H9 (cell line): ENCODE measurements at regions not wholly inside any gene's neighbourhood (a gene's known extent, or its start where the extent isn't known, plus 50 kb on each side); places are given as distances from the start of the nearest gene placed in this dataset.

Experiments
- DNase-seq: peaks from one replicate; pipeline ENCODE4 v3.0.0-alpha.2; 2017
- H2AFZ ChIP-seq: one replicate; pipeline ENCODE4 v1.6.1; 2013; ENCODE audit warnings: mild to moderate bottlenecking, low read length, control low read depth, moderate library complexity
- H2AK5ac ChIP-seq: 2 replicates; pipeline ENCODE4 v1.6.1; 2013; ENCODE audit warnings: low read length, control low read depth, mixed read lengths; ENCODE audit not compliant: insufficient read length
- H2BK120ac ChIP-seq: one replicate; pipeline ENCODE4 v1.6.1; 2013; ENCODE audit warnings: low read depth, mild to moderate bottlenecking, low read length, control low read depth, inconsistent platforms; ENCODE audit not compliant: poor library complexity, severe bottlenecking
- H2BK12ac ChIP-seq: 2 replicates; pipeline ENCODE4 v1.6.1; 2013; ENCODE audit warnings: low read length, control low read depth, mixed read lengths, low read depth; ENCODE audit not compliant: insufficient read length
- H2BK15ac ChIP-seq: 2 replicates; pipeline ENCODE4 v1.6.1; 2013; ENCODE audit warnings: low read depth, low read length, control low read depth
- H2BK20ac ChIP-seq: one replicate; pipeline ENCODE4 v1.6.1; 2013; ENCODE audit warnings: low read depth, mild to moderate bottlenecking, low read length, control low read depth, inconsistent platforms; ENCODE audit not compliant: poor library complexity, severe bottlenecking
- H2BK5ac ChIP-seq: 2 replicates; pipeline ENCODE4 v1.6.1; 2013; ENCODE audit warnings: low read length, control low read depth, mixed read lengths; ENCODE audit not compliant: insufficient read length
- H3K14ac ChIP-seq: 2 replicates; pipeline ENCODE4 v1.6.1; 2013; ENCODE audit warnings: low read length, control low read depth; ENCODE audit not compliant: insufficient read depth
- H3K18ac ChIP-seq: 2 replicates; pipeline ENCODE4 v1.6.1; 2013; ENCODE audit warnings: low read depth, mild to moderate bottlenecking, mixed read lengths, low read length, control low read depth; ENCODE audit not compliant: insufficient read length
- H3K23ac ChIP-seq: 2 replicates; pipeline ENCODE4 v1.6.1; 2013; ENCODE audit warnings: low read length, control low read depth, mixed read lengths, low read depth; ENCODE audit not compliant: insufficient read length
- H3K23me2 ChIP-seq: 2 replicates; pipeline ENCODE4 v1.6.1; 2013; ENCODE audit warnings: low read depth, mild to moderate bottlenecking, mixed read lengths, low read length, control low read depth; ENCODE audit not compliant: insufficient read length, poor library complexity, severe bottlenecking
- H3K27ac ChIP-seq: 2 replicates; pipeline ENCODE4 v1.5.1; 2013; ENCODE audit warnings: low read length, control low read depth, mixed read lengths, low read depth; ENCODE audit not compliant: insufficient read length
- H3K27me3 ChIP-seq: 2 replicates; pipeline ENCODE4 v1.6.1; 2013; ENCODE audit warnings: low read length, control low read depth, inconsistent platforms; ENCODE audit not compliant: insufficient read depth
- H3K4ac ChIP-seq: 2 replicates; pipeline ENCODE4 v1.6.1; 2013; ENCODE audit warnings: low read depth, mild to moderate bottlenecking, control low read depth, inconsistent platforms, low read length, moderate library complexity
- H3K4me1 ChIP-seq: 2 replicates; pipeline ENCODE4 v1.6.1; 2013; ENCODE audit warnings: low read length, control low read depth, inconsistent platforms; ENCODE audit not compliant: insufficient read depth
- H3K4me2 ChIP-seq: 2 replicates; pipeline ENCODE4 v1.6.1; 2013; ENCODE audit warnings: low read length, control low read depth, mixed read lengths; ENCODE audit not compliant: insufficient read length, insufficient read depth
- H3K56ac ChIP-seq: 2 replicates; pipeline ENCODE4 v1.6.1; 2013; ENCODE audit warnings: low read depth, mild to moderate bottlenecking, mixed read lengths, low read length, control low read depth; ENCODE audit not compliant: insufficient read length
- H3K79me1 ChIP-seq: 2 replicates; pipeline ENCODE4 v1.6.1; 2013; ENCODE audit warnings: low read depth, mild to moderate bottlenecking, moderate library complexity, low read length, control low read depth, inconsistent platforms; ENCODE audit not compliant: insufficient read depth, poor library complexity, severe bottlenecking
- H3K79me2 ChIP-seq: 2 replicates; pipeline ENCODE4 v1.6.1; 2013; ENCODE audit warnings: low read length, control low read depth, inconsistent platforms; ENCODE audit not compliant: insufficient read depth
- H3K9ac ChIP-seq: 2 replicates; pipeline ENCODE4 v1.6.1; 2013; ENCODE audit warnings: low read length, control low read depth, mixed read lengths; ENCODE audit not compliant: insufficient read length; ENCODE audit errors: extremely low read depth
- H3K9me3 ChIP-seq: one replicate; pipeline ENCODE4 v1.6.1; 2013; ENCODE audit warnings: low read depth, low read length, inconsistent platforms; ENCODE audit not compliant: control insufficient read depth
- H3T11ph ChIP-seq: one replicate; pipeline ENCODE4 v1.6.1; 2013; ENCODE audit warnings: mild to moderate bottlenecking, low read length, control low read depth, inconsistent platforms
- H4K20me1 ChIP-seq: one replicate; pipeline ENCODE4 v1.6.1; 2013; ENCODE audit not compliant: control insufficient read depth, insufficient read length, insufficient read depth
- H4K5ac ChIP-seq: 2 replicates; pipeline ENCODE4 v1.6.1; 2013; ENCODE audit warnings: low read depth, mild to moderate bottlenecking, mixed read lengths, low read length, control low read depth; ENCODE audit not compliant: insufficient read length
- H4K8ac ChIP-seq: replicated peaks from 2 replicates; pipeline ENCODE4 v1.6.1; 2013; ENCODE audit warnings: low read length, control low read depth, mixed read lengths, low read depth; ENCODE audit not compliant: insufficient read length
- H4K91ac ChIP-seq: 2 replicates; pipeline ENCODE4 v1.6.1; 2013; ENCODE audit warnings: low read depth, mild to moderate bottlenecking, moderate library complexity, mixed read lengths, low read length, control low read depth; ENCODE audit not compliant: insufficient read length
- H3K27ac Mint-ChIP-seq, 3 experiments: 2 replicates in 2 of 3; 3 replicates in 1 of 3; pipeline ENCODE4 v1.8.0; 2020 to 2021; ENCODE audit warnings: mixed read lengths in 3 of 3, mild to moderate bottlenecking in 1 of 3, moderate library complexity in 1 of 3
- H3K27me3 Mint-ChIP-seq: 2 replicates; pipeline ENCODE4 v1.8.0; 2021; ENCODE audit warnings: low read depth, mild to moderate bottlenecking, moderate library complexity, mixed read lengths
- H3K36me3 Mint-ChIP-seq, 3 experiments: 2 replicates in 2 of 3; 3 replicates in 1 of 3; pipeline ENCODE4 v1.8.0; 2020 to 2021; ENCODE audit warnings: low read depth in 3 of 3, mixed read lengths in 3 of 3; ENCODE audit not compliant: insufficient read depth in 1 of 3
- H3K4me1 Mint-ChIP-seq, 2 experiments: 2 replicates each; pipeline ENCODE4 v1.8.0; 2020; ENCODE audit warnings: mixed read lengths in 2 of 2
- H3K4me3 Mint-ChIP-seq, 2 experiments: 2 replicates in 1 of 2; 3 replicates in 1 of 2; pipeline ENCODE4 v1.8.0; 2020 to 2021; ENCODE audit warnings: mild to moderate bottlenecking in 2 of 2, mixed read lengths in 2 of 2, moderate library complexity in 1 of 2
- H3K9me3 Mint-ChIP-seq, 2 experiments: 2 replicates in 1 of 2; 3 replicates in 1 of 2; pipeline ENCODE4 v1.8.0; 2020; ENCODE audit warnings: mild to moderate bottlenecking in 2 of 2, mixed read lengths in 2 of 2, moderate library complexity in 1 of 2
- WGBS: extraction: QIAGEN DNeasy Blood & Tissue Kit; methylation state at CpG from one replicate; pipeline ENCODE4 v1.1.7; 2013; ENCODE audit warnings: missing lambda C conversion rate, low lambda C conversion rate, mixed read lengths; ENCODE audit not compliant: insufficient read length; ENCODE audit errors: extremely low coverage; 5-methylcytosine and 5-hydroxymethylcytosine counted together
- TF ChIP-seq, protein P1 (sequence below): fragments of 200-600 bp; sonication (generic); conservative IDR thresholded peaks from 3 replicates; pipeline ENCODE4 v1.8.0; 2021; ENCODE audit warnings: antibody characterized with exemption, mild to moderate bottlenecking

DNA sequence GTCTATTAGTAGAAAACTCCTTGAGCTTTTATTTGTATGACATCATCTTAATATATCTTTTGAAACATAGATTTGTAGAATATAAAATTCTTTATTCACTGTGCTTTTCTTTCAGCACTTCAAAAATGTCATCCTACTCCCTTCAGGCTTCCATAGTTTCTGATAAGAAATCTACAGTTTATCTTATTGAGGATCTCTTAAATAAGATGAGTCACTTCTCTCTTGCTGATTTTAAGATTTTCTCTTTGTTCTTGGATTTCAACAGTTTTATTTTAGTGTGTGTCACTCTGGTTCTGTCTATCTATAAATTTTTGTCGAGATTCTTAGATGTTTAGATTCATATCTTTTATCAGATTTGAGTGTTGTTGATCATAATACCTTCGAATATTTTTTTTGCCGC lies 566.1 kb upstream of the CHORDC1 start:
- Histone ChIP-seq H3K79me1 (no peaks in the 10 kb centered on the region), H3K9me3 (no peaks in the 10 kb centered on the region), H3K14ac (no peak overlapping the region), H3K9ac (no peak overlapping the region), H2BK12ac (no peak overlapping the region), H3K56ac (no peak overlapping the region), H2BK5ac (no peak overlapping the region), H3K4ac (no peak overlapping the region), H2BK15ac (no peak overlapping the region), H4K20me1 (no peaks in the 10 kb centered on the region), H3K27me3 (no peaks in the 10 kb centered on the region), H3K27ac (no peak overlapping the region), H3T11ph (no peak overlapping the region), H3K23ac (no peak overlapping the region), H2AFZ (no peak overlapping the region), H4K91ac (no peak overlapping the region), H3K79me2 (no peaks in the 10 kb centered on the region), H2BK20ac (no peak overlapping the region), H3K4me1 (no peaks in the 10 kb centered on the region), H3K4me2 (no peak overlapping the region), H3K18ac (no peak overlapping the region), H4K5ac (no peak overlapping the region), H2AK5ac (no peak overlapping the region), H4K8ac (no peak overlapping the region), H3K23me2 (no peaks in the 10 kb centered on the region), H2BK120ac (no peak overlapping the region)
- no peak overlapping the region for H3K4me3 Mint-ChIP-seq
- WGBS = no CpG with 5 or more reads among the region's 3 CpGs
- H3K4me1 Mint-ChIP-seq = no peaks in the 10 kb centered on the region
- peaks cover 3 to 11% of the 10 kb centered on the region in 2 experiments; a peak in 3 of 5 replicates for H3K9me3 Mint-ChIP-seq
- no peak overlapping the region for H3K27ac Mint-ChIP-seq
- TF ChIP-seq, protein P1, sequence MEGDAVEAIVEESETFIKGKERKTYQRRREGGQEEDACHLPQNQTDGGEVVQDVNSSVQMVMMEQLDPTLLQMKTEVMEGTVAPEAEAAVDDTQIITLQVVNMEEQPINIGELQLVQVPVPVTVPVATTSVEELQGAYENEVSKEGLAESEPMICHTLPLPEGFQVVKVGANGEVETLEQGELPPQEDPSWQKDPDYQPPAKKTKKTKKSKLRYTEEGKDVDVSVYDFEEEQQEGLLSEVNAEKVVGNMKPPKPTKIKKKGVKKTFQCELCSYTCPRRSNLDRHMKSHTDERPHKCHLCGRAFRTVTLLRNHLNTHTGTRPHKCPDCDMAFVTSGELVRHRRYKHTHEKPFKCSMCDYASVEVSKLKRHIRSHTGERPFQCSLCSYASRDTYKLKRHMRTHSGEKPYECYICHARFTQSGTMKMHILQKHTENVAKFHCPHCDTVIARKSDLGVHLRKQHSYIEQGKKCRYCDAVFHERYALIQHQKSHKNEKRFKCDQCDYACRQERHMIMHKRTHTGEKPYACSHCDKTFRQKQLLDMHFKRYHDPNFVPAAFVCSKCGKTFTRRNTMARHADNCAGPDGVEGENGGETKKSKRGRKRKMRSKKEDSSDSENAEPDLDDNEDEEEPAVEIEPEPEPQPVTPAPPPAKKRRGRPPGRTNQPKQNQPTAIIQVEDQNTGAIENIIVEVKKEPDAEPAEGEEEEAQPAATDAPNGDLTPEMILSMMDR = no peak
- peaks cover 0 to 7% (median 0%) of the 10 kb centered on the region in 3 experiments; a peak in 2 of 7 replicates for H3K36me3 Mint-ChIP-seq
- DNase-seq = no peak
- no peaks in the 10 kb centered on the region for H3K27me3 Mint-ChIP-seq
